Activated CD4-positive, CD25-positive, alpha-beta regulatory T cell treated with anti-CD3 and anti-CD28 coated beads, Interleukin-2, amount 50 U/mL, for 24 hours (primary cell): ENCODE measurements at regions not wholly inside any gene's neighbourhood (a gene's known extent, or its start where the extent isn't known, plus 50 kb on each side); places are given as distances from the start of the nearest gene placed in this dataset.
"Not testable (repeated sequence)": the region's sequence is repeated elsewhere in the genome, so short reads cannot be mapped to it uniquely, and the experiment has no call there.

Experiments
- ATAC-seq, 2 donors: fragments of 150-1000 bp; cut with Tn5 transposase; one replicate each; pipeline ENCODE4 v1.10.0; 2021; ENCODE audit warnings: mild to moderate bottlenecking in 1 of 2, moderate library complexity in 1 of 2

GRCh38 chrX:125089761-125090445, 229.8 kb upstream of the TEX13C start:
- ATAC-seq, result no peak

GRCh38 chrX:125093852-125094251, 225.8 kb upstream of the TEX13C start:
- no peak for ATAC-seq

GRCh38 chrX:125094901-125095300, 224.8 kb upstream of the TEX13C start:
- no peak for ATAC-seq

GRCh38 chrX:125096469-125096868, 223.2 kb upstream of the TEX13C start:
- no peak for ATAC-seq

GRCh38 chrX:125096870-125097269, 222.8 kb upstream of the TEX13C start:
- no peak for ATAC-seq

- ATAC-seq, result no peak
Measured at GRCh38 chrX:125101971-125102755, 217.5 kb upstream of the TEX13C start.

GRCh38 chrX:125103693-125104092, 216.0 kb upstream of the TEX13C start:
- ATAC-seq, result no peak

GRCh38 chrX:125108921-125109320, 210.8 kb upstream of the TEX13C start:
- ATAC-seq, result no peak

- no peak for ATAC-seq
Measured at GRCh38 chrX:125131164-125131563, 188.5 kb upstream of the TEX13C start.

- ATAC-seq, result no peak
Measured at GRCh38 chrX:125132274-125132673, 187.4 kb upstream of the TEX13C start.

GRCh38 chrX:125137521-125137920, 182.2 kb upstream of the TEX13C start:
- ATAC-seq, result no peak

GRCh38 chrX:125150231-125150630, 169.4 kb upstream of the TEX13C start:
- ATAC-seq, result no peak

- no peak for ATAC-seq
Measured at GRCh38 chrX:125151146-125151545, 168.5 kb upstream of the TEX13C start.

GRCh38 chrX:125152011-125152410, 167.7 kb upstream of the TEX13C start:
- no peak for ATAC-seq

GRCh38 chrX:125153621-125154020, 166.1 kb upstream of the TEX13C start:
- no peak for ATAC-seq

- not testable (repeated sequence) for ATAC-seq
Measured at GRCh38 chrX:125154288-125155257, 165.1 kb upstream of the TEX13C start.

- ATAC-seq, result not testable (repeated sequence)
Measured at GRCh38 chrX:125155296-125156033, 164.2 kb upstream of the TEX13C start.

- no peak for ATAC-seq
Measured at GRCh38 chrX:125170459-125170858, 149.2 kb upstream of the TEX13C start.

- ATAC-seq, result no peak
Measured at GRCh38 chrX:125172531-125172930, 147.1 kb upstream of the TEX13C start.

- no peak for ATAC-seq
Measured at GRCh38 chrX:125175991-125176584, 143.6 kb upstream of the TEX13C start.

GRCh38 chrX:125193921-125194320, 125.8 kb upstream of the TEX13C start:
- no peak for ATAC-seq

- no peak for ATAC-seq
Measured at GRCh38 chrX:125198546-125198945, 121.1 kb upstream of the TEX13C start.
